ENCODE measurements at regions not wholly inside any gene's neighbourhood (a gene's known extent, or its start where the extent isn't known, plus 50 kb on each side); places are given as distances from the start of the nearest gene placed in this dataset.

- no peak overlapping the region for H3K56ac ChIP-seq (ENCODE audit: insufficient read length, low read depth, low read length)
- peaks cover 1 to 2% of the 10 kb centered on the region in 2 experiments; a peak in 3 of 4 replicates for H3K4me1 Mint-ChIP-seq
- H4K5ac ChIP-seq (ENCODE audit: insufficient read length, low read depth, low read length): no peak overlapping the region
- no peak overlapping the region for H2BK20ac ChIP-seq (ENCODE audit: low read depth, low read length, poor library complexity, severe bottlenecking)
- H3K27ac Mint-ChIP-seq: no peak overlapping the region
- H3K4me2 ChIP-seq (ENCODE audit: insufficient read depth, insufficient read length, low read length): no peak overlapping the region
- H3K4ac ChIP-seq (ENCODE audit: low read depth, low read length): no peak overlapping the region
- no peaks in the 10 kb centered on the region for H3K79me1 ChIP-seq (ENCODE audit: insufficient read depth, low read depth, low read length, poor library complexity, severe bottlenecking)
- no peak for DNase-seq
- no peak overlapping the region for H3K27ac ChIP-seq (ENCODE audit: insufficient read length, low read depth, low read length)
- no peaks in the 10 kb centered on the region for H3K4me1 ChIP-seq (ENCODE audit: insufficient read depth, low read length)
- no peak overlapping the region for H4K91ac ChIP-seq (ENCODE audit: insufficient read length, low read depth, low read length)
- WGBS (ENCODE audit: extremely low coverage, insufficient read length, low lambda C conversion rate): no CpG with 5 or more reads among the region's 2 CpGs
- H3K27me3 Mint-ChIP-seq (ENCODE audit: low read depth): no peaks in the 10 kb centered on the region; the same call in 1 of the 2 replicates
- H3K9me3 ChIP-seq (ENCODE audit: control insufficient read depth, low read depth, low read length): no peaks in the 10 kb centered on the region
- no peaks in the 10 kb centered on the region for H3K79me2 ChIP-seq (ENCODE audit: insufficient read depth, low read length)
- H3K23ac ChIP-seq (ENCODE audit: insufficient read length, low read depth, low read length): no peak overlapping the region
- no peak overlapping the region for H2BK5ac ChIP-seq (ENCODE audit: insufficient read length, low read length)
- no peak overlapping the region for H2AK5ac ChIP-seq (ENCODE audit: insufficient read length, low read length)
- H3K36me3 Mint-ChIP-seq (ENCODE audit: insufficient read depth in 1 of 3, low read depth in 3 of 3): no peaks in the 10 kb centered on the region
- H3T11ph ChIP-seq (ENCODE audit: low read length): no peak overlapping the region
- H3K9ac ChIP-seq (ENCODE audit: extremely low read depth, insufficient read length, low read length): no peak overlapping the region
- H2BK120ac ChIP-seq (ENCODE audit: low read depth, low read length, poor library complexity, severe bottlenecking): no peak overlapping the region
- no peaks in the 10 kb centered on the region for H4K20me1 ChIP-seq (ENCODE audit: control insufficient read depth, insufficient read depth, insufficient read length)
- no peaks in the 10 kb centered on the region for H3K27me3 ChIP-seq (ENCODE audit: insufficient read depth, low read length)
- H4K8ac ChIP-seq (replicated peaks; ENCODE audit: insufficient read length, low read depth, low read length): no peak overlapping the region
- H3K18ac ChIP-seq (ENCODE audit: insufficient read length, low read depth, low read length): no peak overlapping the region
- H2BK12ac ChIP-seq (ENCODE audit: insufficient read length, low read depth, low read length): no peak overlapping the region
- TF ChIP-seq, protein P1, sequence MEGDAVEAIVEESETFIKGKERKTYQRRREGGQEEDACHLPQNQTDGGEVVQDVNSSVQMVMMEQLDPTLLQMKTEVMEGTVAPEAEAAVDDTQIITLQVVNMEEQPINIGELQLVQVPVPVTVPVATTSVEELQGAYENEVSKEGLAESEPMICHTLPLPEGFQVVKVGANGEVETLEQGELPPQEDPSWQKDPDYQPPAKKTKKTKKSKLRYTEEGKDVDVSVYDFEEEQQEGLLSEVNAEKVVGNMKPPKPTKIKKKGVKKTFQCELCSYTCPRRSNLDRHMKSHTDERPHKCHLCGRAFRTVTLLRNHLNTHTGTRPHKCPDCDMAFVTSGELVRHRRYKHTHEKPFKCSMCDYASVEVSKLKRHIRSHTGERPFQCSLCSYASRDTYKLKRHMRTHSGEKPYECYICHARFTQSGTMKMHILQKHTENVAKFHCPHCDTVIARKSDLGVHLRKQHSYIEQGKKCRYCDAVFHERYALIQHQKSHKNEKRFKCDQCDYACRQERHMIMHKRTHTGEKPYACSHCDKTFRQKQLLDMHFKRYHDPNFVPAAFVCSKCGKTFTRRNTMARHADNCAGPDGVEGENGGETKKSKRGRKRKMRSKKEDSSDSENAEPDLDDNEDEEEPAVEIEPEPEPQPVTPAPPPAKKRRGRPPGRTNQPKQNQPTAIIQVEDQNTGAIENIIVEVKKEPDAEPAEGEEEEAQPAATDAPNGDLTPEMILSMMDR (conservative IDR thresholded peaks at IDR 0.05): no peak
- no peak overlapping the region for H2AFZ ChIP-seq (ENCODE audit: low read length)
- H2BK15ac ChIP-seq (ENCODE audit: low read depth, low read length): no peak overlapping the region
- no peaks in the 10 kb centered on the region for H3K9me3 Mint-ChIP-seq
- no peak overlapping the region for H3K4me3 Mint-ChIP-seq
- H3K14ac ChIP-seq (ENCODE audit: insufficient read depth, low read length): no peak overlapping the region
- no peaks in the 10 kb centered on the region for H3K23me2 ChIP-seq (ENCODE audit: insufficient read length, low read depth, low read length, poor library complexity, severe bottlenecking)
Measured at GRCh38 chr10:84654671-84655070, 326.3 kb downstream of the CCSER2 start.

Data from H9 (cell line).